Osteocyte (in vitro differentiated cells): ENCODE measurements at regions not wholly inside any gene's neighbourhood (a gene's known extent, or its start where the extent isn't known, plus 50 kb on each side); places are given as distances from the start of the nearest gene placed in this dataset.

Experiments used
- DNase-seq: peaks from one replicate; pipeline ENCODE4 v3.0.0; 2021; ENCODE audit warnings: mixed read lengths; ENCODE audit not compliant: unreplicated experiment; ENCODE audit errors: extremely low spot score
- H3K27ac Mint-ChIP-seq: one replicate; pipeline ENCODE4 v1.8.0; 2021; ENCODE audit warnings: mild to moderate bottlenecking, mixed read lengths; ENCODE audit not compliant: unreplicated experiment
- H3K27me3 Mint-ChIP-seq: one replicate; pipeline ENCODE4 v1.8.0; 2021; ENCODE audit warnings: mixed read lengths; ENCODE audit not compliant: unreplicated experiment
- H3K36me3 Mint-ChIP-seq: one replicate; pipeline ENCODE4 v1.8.0; 2021; ENCODE audit warnings: mixed read lengths; ENCODE audit not compliant: unreplicated experiment
- H3K4me1 Mint-ChIP-seq: one replicate; pipeline ENCODE4 v1.8.0; 2021; ENCODE audit warnings: mixed read lengths; ENCODE audit not compliant: unreplicated experiment
- H3K4me3 Mint-ChIP-seq: one replicate; pipeline ENCODE4 v1.8.0; 2021; ENCODE audit warnings: mild to moderate bottlenecking, moderate library complexity, mixed read lengths; ENCODE audit not compliant: unreplicated experiment
- H3K9me3 Mint-ChIP-seq: one replicate; pipeline ENCODE4 v1.8.0; 2021; ENCODE audit warnings: mixed read lengths; ENCODE audit not compliant: unreplicated experiment
- TF ChIP-seq, protein P1 (sequence below): fragments of 200-600 bp; sonication (generic); IDR thresholded peaks from 2 replicates; pipeline ENCODE4 v1.5.0; 2021; ENCODE audit warnings: antibody characterized with exemption, mild to moderate bottlenecking, moderate library complexity

DNA sequence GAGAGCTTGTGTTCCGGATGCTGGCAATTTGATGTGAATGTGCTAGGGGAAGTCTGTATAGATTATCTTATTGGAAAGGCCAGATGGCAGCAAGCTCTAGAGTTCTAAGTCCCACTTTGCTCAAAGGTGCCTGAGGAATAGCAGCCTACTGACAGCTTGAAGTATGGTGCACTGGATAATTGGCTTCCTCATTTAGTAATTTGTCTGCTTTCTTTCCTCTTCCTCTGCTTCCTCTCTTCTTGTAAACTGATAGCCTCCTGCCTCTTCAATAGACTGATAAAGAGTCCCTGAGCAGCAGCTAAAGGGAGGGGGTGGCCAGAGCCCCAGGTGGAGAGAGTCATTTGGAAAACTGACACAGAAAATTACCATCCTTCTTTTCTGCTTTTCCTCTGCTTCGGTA, 177.3 kb downstream of the FGF1 start:
- H3K9me3 Mint-ChIP-seq, result no peaks in the 10 kb centered on the region
- DNase-seq, result no peak
- H3K27me3 Mint-ChIP-seq, result peaks cover 2% of the 10 kb centered on the region
- TF ChIP-seq, protein P1, sequence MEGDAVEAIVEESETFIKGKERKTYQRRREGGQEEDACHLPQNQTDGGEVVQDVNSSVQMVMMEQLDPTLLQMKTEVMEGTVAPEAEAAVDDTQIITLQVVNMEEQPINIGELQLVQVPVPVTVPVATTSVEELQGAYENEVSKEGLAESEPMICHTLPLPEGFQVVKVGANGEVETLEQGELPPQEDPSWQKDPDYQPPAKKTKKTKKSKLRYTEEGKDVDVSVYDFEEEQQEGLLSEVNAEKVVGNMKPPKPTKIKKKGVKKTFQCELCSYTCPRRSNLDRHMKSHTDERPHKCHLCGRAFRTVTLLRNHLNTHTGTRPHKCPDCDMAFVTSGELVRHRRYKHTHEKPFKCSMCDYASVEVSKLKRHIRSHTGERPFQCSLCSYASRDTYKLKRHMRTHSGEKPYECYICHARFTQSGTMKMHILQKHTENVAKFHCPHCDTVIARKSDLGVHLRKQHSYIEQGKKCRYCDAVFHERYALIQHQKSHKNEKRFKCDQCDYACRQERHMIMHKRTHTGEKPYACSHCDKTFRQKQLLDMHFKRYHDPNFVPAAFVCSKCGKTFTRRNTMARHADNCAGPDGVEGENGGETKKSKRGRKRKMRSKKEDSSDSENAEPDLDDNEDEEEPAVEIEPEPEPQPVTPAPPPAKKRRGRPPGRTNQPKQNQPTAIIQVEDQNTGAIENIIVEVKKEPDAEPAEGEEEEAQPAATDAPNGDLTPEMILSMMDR, result no peak
- no peak overlapping the region for H3K4me3 Mint-ChIP-seq
- H3K4me1 Mint-ChIP-seq, result peaks cover 32% of the 10 kb centered on the region
- no peak overlapping the region for H3K27ac Mint-ChIP-seq
- H3K36me3 Mint-ChIP-seq, result no peaks in the 10 kb centered on the region

DNA sequence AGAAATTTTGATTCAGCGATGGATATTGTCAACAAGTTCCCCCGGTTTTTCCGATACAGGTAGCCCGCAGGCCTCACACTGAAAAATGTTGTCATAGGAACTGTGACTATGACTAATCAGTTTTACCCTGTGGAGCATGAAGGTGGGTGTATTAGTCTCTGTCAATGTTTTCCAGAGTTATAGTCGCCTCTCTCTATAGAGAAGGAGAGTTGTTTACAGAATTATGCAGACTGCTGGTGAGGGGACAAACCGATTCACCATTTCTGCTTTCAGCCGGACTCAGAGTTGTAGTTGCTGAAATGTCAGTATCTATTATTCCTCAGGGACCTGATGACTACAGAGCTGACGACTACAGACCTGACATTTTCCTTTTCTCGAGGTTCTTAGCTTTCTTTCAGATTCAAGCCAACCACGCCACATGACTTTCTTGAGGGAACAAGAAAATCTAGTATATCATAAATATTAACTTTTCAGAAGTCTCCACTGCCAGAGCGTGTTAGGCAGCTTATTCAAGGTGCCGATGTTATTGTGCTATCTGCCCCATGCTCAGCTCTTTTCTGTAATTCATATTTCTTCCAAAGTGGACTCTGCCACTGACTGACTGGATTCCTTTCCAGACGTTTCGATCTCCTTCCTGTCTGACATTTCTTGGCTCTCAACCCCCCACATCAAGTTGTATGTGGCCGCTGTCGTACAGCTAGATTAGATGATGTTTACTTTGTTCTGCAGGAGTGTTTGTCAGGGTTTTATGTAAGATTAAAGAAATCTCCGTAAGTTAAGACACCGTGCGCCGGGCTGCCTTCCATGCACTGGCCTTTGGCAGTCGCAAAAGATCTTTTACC, 178.1 kb downstream of the FGF1 start:
- Mint-ChIP-seq H3K9me3 (no peaks in the 10 kb centered on the region), H3K27ac (no peak overlapping the region), H3K27me3 (peaks cover 2% of the 10 kb centered on the region), H3K36me3 (no peaks in the 10 kb centered on the region), H3K4me3 (no peak overlapping the region), H3K4me1 (peaks cover 27% of the 10 kb centered on the region)
- TF ChIP-seq, protein P1, result no peak
- no peak for DNase-seq

DNA sequence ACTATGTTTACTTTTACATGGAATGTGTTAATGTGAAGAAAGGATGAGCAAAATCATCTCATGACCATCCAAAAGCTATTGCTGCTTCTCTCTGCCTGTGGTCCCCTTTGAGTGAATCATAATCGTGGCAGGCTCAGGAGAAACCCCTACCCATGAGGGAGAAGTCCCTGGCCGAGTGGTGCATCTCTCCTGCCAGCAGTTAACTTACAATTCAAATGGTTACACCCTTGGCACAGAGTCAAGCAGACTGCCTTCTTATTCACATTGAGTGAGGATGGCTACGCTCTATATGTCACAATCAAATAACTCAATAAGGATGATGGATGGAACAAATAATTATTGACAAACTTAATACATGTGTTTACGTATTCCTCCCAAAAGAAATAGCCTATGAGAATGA, 179.1 kb downstream of the FGF1 start:
- Mint-ChIP-seq H3K9me3 (no peaks in the 10 kb centered on the region), H3K4me1 (peaks cover 17% of the 10 kb centered on the region), H3K36me3 (no peaks in the 10 kb centered on the region), H3K4me3 (no peak overlapping the region), H3K27ac (no peak overlapping the region), H3K27me3 (peaks cover 2% of the 10 kb centered on the region)
- no peak for DNase-seq
- TF ChIP-seq, protein P1, result no peak

DNA sequence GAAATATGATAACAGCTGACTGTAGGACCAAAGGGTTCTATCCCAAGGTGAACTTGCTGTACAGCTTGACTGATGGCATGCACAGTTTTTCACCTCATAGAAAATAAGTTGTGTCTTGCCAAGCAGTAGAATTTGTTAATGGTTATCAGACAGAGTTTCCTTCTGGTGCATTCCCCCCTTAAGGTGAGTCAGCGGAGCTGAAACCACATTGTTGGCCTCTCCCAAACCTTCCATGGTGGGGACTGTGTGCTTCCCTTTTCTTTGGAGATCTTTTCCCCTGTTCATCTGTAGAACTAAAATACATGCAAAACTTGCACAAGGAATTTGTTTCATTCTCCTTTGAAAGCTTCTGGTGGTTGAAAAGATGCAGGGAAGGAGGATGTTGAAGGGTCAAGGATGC, 179.8 kb downstream of the FGF1 start:
- H3K4me1 Mint-ChIP-seq, result peaks cover 14% of the 10 kb centered on the region
- H3K27ac Mint-ChIP-seq, result no peak overlapping the region
- H3K4me3 Mint-ChIP-seq, result no peak overlapping the region
- H3K36me3 Mint-ChIP-seq, result no peaks in the 10 kb centered on the region
- TF ChIP-seq, protein P1, result no peak
- no peak for DNase-seq
- H3K9me3 Mint-ChIP-seq, result no peaks in the 10 kb centered on the region
- peaks cover 2% of the 10 kb centered on the region for H3K27me3 Mint-ChIP-seq

DNA sequence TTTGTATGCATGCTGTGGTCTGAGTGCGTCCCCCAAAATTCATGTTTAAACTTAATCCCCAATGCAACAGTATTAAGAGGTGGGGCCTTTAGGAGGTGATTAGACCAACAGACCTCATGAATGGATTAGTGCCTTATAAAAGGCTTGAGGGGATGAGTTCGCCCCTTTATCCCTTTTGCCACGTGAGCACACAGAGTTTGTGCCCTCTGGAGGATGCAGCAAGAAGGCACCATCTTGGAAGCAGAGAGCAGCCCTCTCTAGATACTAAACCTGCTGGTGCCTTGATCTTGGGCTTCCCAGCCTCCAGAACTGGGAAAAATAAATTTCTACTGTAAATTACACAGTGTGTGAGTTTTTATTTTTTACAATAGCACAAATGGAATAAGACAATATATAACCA, 177.1 kb upstream of the SPRY4 start:
- TF ChIP-seq, protein P1, result no peak
- H3K27me3 Mint-ChIP-seq, result no peaks in the 10 kb centered on the region
- no peaks in the 10 kb centered on the region for H3K36me3 Mint-ChIP-seq
- peaks cover 8% of the 10 kb centered on the region for H3K4me1 Mint-ChIP-seq
- no peak for DNase-seq
- H3K27ac Mint-ChIP-seq, result no peak overlapping the region
- no peaks in the 10 kb centered on the region for H3K9me3 Mint-ChIP-seq
- H3K4me3 Mint-ChIP-seq, result no peak overlapping the region
